ENCODE measurements at regions not wholly inside any gene's neighbourhood (a gene's known extent, or its start where the extent isn't known, plus 50 kb on each side); places are given as distances from the start of the nearest gene placed in this dataset.

GRCh38 chr3:181966393-181966792 lies 254.7 kb downstream of the SOX2 start:
- TF ChIP-seq POLR2A (IDR thresholded peaks at IDR 0.05; ENCODE audit: low read depth, low read length) (no peak), POLR2AphosphoS5 (IDR thresholded peaks at IDR 0.05; ENCODE audit: low read depth, low read length) (no peak), TAF1 (IDR thresholded peaks at IDR 0.05; ENCODE audit: borderline replicate concordance, low read depth, low read length) (no peak)

Measured in GM12892 (cell line).